Spinal cord (tissue), 9 donors: ENCODE measurements at regions not wholly inside any gene's neighbourhood (a gene's known extent, or its start where the extent isn't known, plus 50 kb on each side); places are given as distances from the start of the nearest gene placed in this dataset.
A peak's percentile ranks its signal among the peaks of the same experiment; 100 is the strongest.

ENCODE experiments used
- DNase-seq, 6 donors: peaks; one replicate each; pipeline versions ENCODE4 v3.0.0 to v3.0.0-alpha.2; 2013 to 2015; ENCODE audit warnings: low spot score in 6 of 6, low read depth in 4 of 6
- H3K27ac ChIP-seq: one replicate; pipeline ENCODE4 v1.5.1; 2013; ENCODE audit warnings: low read depth, low read length, control low read depth
- H3K27me3 ChIP-seq: one replicate; pipeline ENCODE4 v1.6.1; 2013; ENCODE audit warnings: low read length; ENCODE audit not compliant: control insufficient read depth, insufficient read depth
- H3K36me3 ChIP-seq: one replicate; pipeline ENCODE4 v1.6.1; 2013; ENCODE audit warnings: low read length; ENCODE audit not compliant: control insufficient read depth, insufficient read depth
- H3K4me1 ChIP-seq: one replicate; pipeline ENCODE4 v1.6.1; 2013; ENCODE audit warnings: low read length; ENCODE audit not compliant: control insufficient read depth, insufficient read depth
- H3K4me3 ChIP-seq: one replicate; pipeline ENCODE4 v1.5.1; 2013; ENCODE audit warnings: low read depth, low read length, control low read depth
- H3K9me3 ChIP-seq: one replicate; pipeline ENCODE4 v1.6.1; 2013; ENCODE audit warnings: low read length; ENCODE audit not compliant: control insufficient read depth, insufficient read depth
- WGBS: methylation state at CpG from one replicate; pipeline ENCODE4 v1.1.5; 2013; ENCODE audit warnings: missing lambda C conversion rate; ENCODE audit not compliant: insufficient coverage; 5-methylcytosine and 5-hydroxymethylcytosine counted together
- donor health status: healthy.

DNA sequence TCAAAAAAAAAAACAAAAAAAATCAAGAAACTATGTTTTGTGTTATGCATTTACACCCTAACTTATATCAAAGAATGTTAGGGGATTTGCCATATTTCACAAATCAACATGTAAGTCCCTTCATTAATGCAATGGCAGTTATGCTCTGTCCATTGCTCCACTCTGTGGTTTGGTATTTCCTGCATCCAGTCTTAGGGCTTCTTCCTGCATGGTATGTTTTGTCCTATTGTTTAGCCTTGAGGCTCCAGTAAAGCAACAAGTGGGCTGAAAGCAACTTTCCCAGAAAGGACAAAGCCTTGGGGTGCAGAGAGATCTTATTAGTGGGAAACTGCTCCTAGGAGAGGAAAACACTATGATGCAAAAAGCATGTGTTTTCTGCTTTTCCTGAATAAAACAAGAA lies 474.1 kb downstream of the IRS1 start:
- no peaks in the 10 kb centered on the region for H3K4me1 ChIP-seq
- no peaks in the 10 kb centered on the region for H3K36me3 ChIP-seq
- H3K27me3 ChIP-seq = no peaks in the 10 kb centered on the region
- H3K9me3 ChIP-seq = no peaks in the 10 kb centered on the region
- no peak for DNase-seq
- no peak overlapping the region for H3K27ac ChIP-seq
- no peak overlapping the region for H3K4me3 ChIP-seq

GRCh38 chr2:226320076-226320948 lies 479.3 kb downstream of the IRS1 start:
- Histone ChIP-seq H3K4me3 (no peak overlapping the region), H3K27me3 (no peaks in the 10 kb centered on the region), H3K9me3 (no peaks in the 10 kb centered on the region), H3K27ac (no peak overlapping the region), H3K4me1 (no peaks in the 10 kb centered on the region), H3K36me3 (no peaks in the 10 kb centered on the region)
- 95% methylated on average over 4 of the region's 6 CpGs for WGBS
- no peak for DNase-seq

DNA sequence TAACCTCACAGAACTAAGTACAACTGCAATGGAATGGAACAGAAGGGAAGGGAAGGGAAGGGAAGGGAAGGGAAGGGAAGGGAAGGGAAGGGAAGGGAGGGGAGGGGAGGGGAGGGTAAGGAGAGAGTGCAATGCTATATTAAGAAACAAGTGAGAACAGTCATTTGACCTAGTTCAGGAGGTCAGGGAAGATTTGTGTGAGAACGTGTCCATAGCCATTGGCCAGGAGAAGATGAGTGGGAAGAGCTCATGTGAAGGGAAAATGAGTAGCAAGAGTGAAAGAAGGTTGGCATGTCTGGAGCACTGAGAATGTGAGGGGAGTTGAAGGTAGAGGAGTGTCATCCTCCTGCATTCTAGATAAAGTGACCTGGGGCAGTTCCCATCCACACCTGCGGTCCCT lies 481.6 kb downstream of the IRS1 start:
- Histone ChIP-seq H3K27me3 (no peaks in the 10 kb centered on the region), H3K9me3 (no peaks in the 10 kb centered on the region)
- 71% methylated on average over 1 of the region's 2 CpGs for WGBS

GRCh38 chr2:226313060-226313459 lies 486.6 kb downstream of the IRS1 start:
- Histone ChIP-seq H3K27me3 (no peaks in the 10 kb centered on the region), H3K36me3 (no peaks in the 10 kb centered on the region), H3K4me1 (no peaks in the 10 kb centered on the region), H3K9me3 (no peaks in the 10 kb centered on the region), H3K4me3 (no peak overlapping the region), H3K27ac (no peak overlapping the region)
- WGBS = 63% methylated on average over 2 of the region's 3 CpGs
- peak in 1 of 6 donors; percentile 74 for DNase-seq

More for the DNA sequence above, 481.6 kb downstream of the IRS1 start:
- Histone ChIP-seq H3K36me3 (no peaks in the 10 kb centered on the region), H3K27ac (no peak overlapping the region), H3K4me1 (no peaks in the 10 kb centered on the region), H3K4me3 (no peak overlapping the region)
- no peak for DNase-seq

DNA sequence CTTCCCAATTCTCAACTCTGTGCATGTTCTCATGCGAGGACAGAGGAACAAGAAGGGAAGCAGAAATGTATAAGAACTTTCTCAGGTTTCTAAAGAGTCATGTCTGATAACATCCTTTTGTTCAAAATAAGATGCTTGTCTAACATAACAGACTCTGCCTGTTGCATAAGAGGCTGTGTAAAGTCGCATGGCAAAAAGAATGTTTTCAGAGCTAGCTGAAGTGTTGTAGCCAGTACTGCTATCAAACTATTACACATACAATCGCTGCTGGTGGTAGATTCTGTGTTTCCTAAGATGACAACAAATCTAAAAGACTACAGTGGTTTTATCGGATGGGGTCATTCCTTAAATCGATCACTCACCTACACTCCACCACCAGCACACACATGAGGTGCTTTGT lies 487.5 kb downstream of the IRS1 start:
- H3K9me3 ChIP-seq = no peaks in the 10 kb centered on the region
- H3K4me3 ChIP-seq = no peak overlapping the region
- no peaks in the 10 kb centered on the region for H3K36me3 ChIP-seq
- no peaks in the 10 kb centered on the region for H3K27me3 ChIP-seq
- peak in 1 of 6 donors; percentile 20 for DNase-seq
- no peak overlapping the region for H3K27ac ChIP-seq
- WGBS = no CpG with 5 or more reads among the region's 5 CpGs
- no peaks in the 10 kb centered on the region for H3K4me1 ChIP-seq

GRCh38 chr2:226310146-226310545 lies 489.5 kb downstream of the IRS1 start:
- Histone ChIP-seq H3K27me3 (no peaks in the 10 kb centered on the region), H3K27ac (no peak overlapping the region), H3K36me3 (no peaks in the 10 kb centered on the region), H3K4me3 (no peak overlapping the region), H3K4me1 (no peaks in the 10 kb centered on the region), H3K9me3 (no peaks in the 10 kb centered on the region)
- DNase-seq = no peak
- no CpG with 5 or more reads among the region's 6 CpGs for WGBS

GRCh38 chr2:226308986-226309385 lies 490.6 kb downstream of the IRS1 start:
- 79% methylated on average over 2 of the region's 2 CpGs for WGBS
- DNase-seq = peak in 1 of 6 donors; percentile 45
- no peaks in the 10 kb centered on the region for H3K4me1 ChIP-seq
- no peaks in the 10 kb centered on the region for H3K27me3 ChIP-seq
- H3K9me3 ChIP-seq = no peaks in the 10 kb centered on the region
- H3K4me3 ChIP-seq = no peak overlapping the region
- H3K27ac ChIP-seq = no peak overlapping the region
- no peaks in the 10 kb centered on the region for H3K36me3 ChIP-seq

GRCh38 chr2:226308323-226308680 lies 491.3 kb downstream of the IRS1 start:
- Histone ChIP-seq H3K9me3 (no peaks in the 10 kb centered on the region), H3K27me3 (no peaks in the 10 kb centered on the region), H3K27ac (no peak overlapping the region), H3K4me3 (no peak overlapping the region), H3K36me3 (no peaks in the 10 kb centered on the region), H3K4me1 (no peaks in the 10 kb centered on the region)
- no peak for DNase-seq
- WGBS = no CpG with 5 or more reads among the region's 2 CpGs

DNA sequence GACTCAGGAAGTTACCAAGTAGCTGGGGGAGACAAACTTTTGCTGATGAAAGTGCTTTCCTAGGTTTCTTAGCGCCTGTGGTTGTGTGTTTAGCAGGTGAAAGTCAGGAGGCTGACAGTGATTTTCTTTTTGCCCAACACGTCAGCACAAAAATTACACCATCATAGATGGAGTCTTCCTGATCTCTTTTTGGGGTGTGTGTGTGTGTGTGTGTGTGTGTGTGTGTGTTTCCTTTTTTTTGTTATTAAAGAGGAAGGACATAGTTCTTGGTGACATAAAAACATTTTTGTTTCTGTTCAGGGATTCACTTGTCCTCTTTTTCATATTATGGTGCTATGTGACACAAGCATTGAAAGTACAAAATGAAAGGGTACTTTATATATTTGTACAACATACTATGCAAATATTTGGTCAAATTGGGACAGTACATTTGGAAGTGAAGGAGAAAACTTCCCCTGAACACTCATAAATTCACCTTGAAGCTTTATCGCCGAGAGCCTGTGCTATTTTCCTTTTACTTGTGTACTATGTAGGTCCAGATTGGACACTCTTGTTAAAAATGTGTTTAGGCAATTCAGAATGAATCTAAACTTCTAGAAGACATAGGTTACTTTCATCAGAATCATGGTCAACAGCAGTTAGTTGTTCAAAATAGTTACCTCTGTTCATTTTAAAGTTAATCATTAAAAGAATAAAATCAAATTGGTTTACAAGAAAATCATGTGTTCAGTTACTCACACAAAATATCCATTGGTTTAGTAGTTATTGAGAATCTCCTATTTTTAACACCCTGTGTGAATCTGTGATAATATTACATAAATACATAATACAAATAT lies 491.9 kb downstream of the IRS1 start:
- H3K27me3 ChIP-seq = no peaks in the 10 kb centered on the region
- H3K9me3 ChIP-seq = no peaks in the 10 kb centered on the region
- no peak overlapping the region for H3K4me3 ChIP-seq
- no peak for DNase-seq
- H3K36me3 ChIP-seq = no peaks in the 10 kb centered on the region
- H3K4me1 ChIP-seq = no peaks in the 10 kb centered on the region
- 100% methylated on average over 1 of the region's 4 CpGs for WGBS
- H3K27ac ChIP-seq = no peak overlapping the region

- 100% methylated on average over 1 of the region's 2 CpGs for WGBS
Observed at GRCh38 chr2:226306969-226307368, 492.7 kb downstream of the IRS1 start.

More at GRCh38 chr2:226306969-226307368, 492.7 kb downstream of the IRS1 start:
- Histone ChIP-seq H3K9me3 (no peaks in the 10 kb centered on the region), H3K36me3 (no peaks in the 10 kb centered on the region), H3K27me3 (no peaks in the 10 kb centered on the region), H3K4me1 (no peaks in the 10 kb centered on the region), H3K4me3 (no peak overlapping the region), H3K27ac (no peak overlapping the region)
- DNase-seq = no peak
